RWPE2 (cell line): ENCODE measurements at regions not wholly inside any gene's neighbourhood (a gene's known extent, or its start where the extent isn't known, plus 50 kb on each side); places are given as distances from the start of the nearest gene placed in this dataset.

Experiments used
- ATAC-seq: fragments of 200-7000 bp; cut with Tn5 transposase; 3 replicates; pipeline ENCODE4 v1.9.1; 2021; ENCODE audit warnings: low read depth
- DNase-seq: peaks from one replicate; pipeline ENCODE4 v3.0.0-alpha.2; 2020; ENCODE audit warnings: low spot score
- H3K27ac ChIP-seq: fragments of 450-650 bp; 2 replicates; pipeline ENCODE4 v1.5.1; 2017; ENCODE audit warnings: mild to moderate bottlenecking; ENCODE audit not compliant: poor library complexity, severe bottlenecking
- H3K27me3 ChIP-seq: fragments of 250-450 bp; sonication (Bioruptor Pico); 2 replicates; pipeline ENCODE4 v1.5.1; 2021; ENCODE audit warnings: mild to moderate bottlenecking, moderate library complexity; ENCODE audit not compliant: insufficient read depth, poor library complexity, severe bottlenecking
- H3K36me3 ChIP-seq: fragments of 250-450 bp; sonication (Bioruptor Pico); 2 replicates; pipeline ENCODE4 v1.5.1; 2020; ENCODE audit warnings: low read depth, mild to moderate bottlenecking, moderate library complexity
- H3K4me1 ChIP-seq: fragments of 250-450 bp; sonication (Bioruptor Pico); 2 replicates; pipeline ENCODE4 v1.5.1; 2021; ENCODE audit warnings: mild to moderate bottlenecking, moderate library complexity; ENCODE audit not compliant: insufficient read depth, poor library complexity, severe bottlenecking
- H3K4me3 ChIP-seq: fragments of 250-450 bp; sonication (Bioruptor Pico); 2 replicates; pipeline ENCODE4 v1.5.1; 2021; ENCODE audit warnings: mild to moderate bottlenecking, moderate library complexity; ENCODE audit not compliant: severe bottlenecking
- H3K9me3 ChIP-seq: fragments of 250-450 bp; sonication (Bioruptor Pico); 2 replicates; pipeline ENCODE4 v1.5.1; 2021; ENCODE audit warnings: mild to moderate bottlenecking, moderate library complexity; ENCODE audit not compliant: severe bottlenecking
- CTCF ChIP-seq: fragments of 450-650 bp; IDR thresholded peaks from one replicate; pipeline ENCODE4 v1.5.1; 2017; ENCODE audit warnings: mild to moderate bottlenecking, moderate library complexity; ENCODE audit not compliant: poor library complexity, severe bottlenecking

- ATAC-seq (no peak), DNase-seq (no peak)
- no peak for TF ChIP-seq CTCF
- H3K4me3 ChIP-seq, result no peak overlapping the region
- no peaks in the 10 kb centered on the region for H3K27me3 ChIP-seq
- H3K4me1 ChIP-seq, result no peaks in the 10 kb centered on the region
- no peaks in the 10 kb centered on the region for H3K9me3 ChIP-seq
- H3K27ac ChIP-seq, result no peak overlapping the region
- no peaks in the 10 kb centered on the region for H3K36me3 ChIP-seq
Measured at GRCh38 chr12:107553211-107553765, 132.3 kb upstream of the PWP1 start.

- ATAC-seq, result no peak
- Histone ChIP-seq H3K4me1 (peaks cover 2% of the 10 kb centered on the region), H3K27me3 (no peaks in the 10 kb centered on the region), H3K27ac (no peak overlapping the region), H3K36me3 (no peaks in the 10 kb centered on the region), H3K4me3 (no peak overlapping the region), H3K9me3 (no peaks in the 10 kb centered on the region)
- DNase-seq, result no peak
- TF ChIP-seq CTCF, result no peak
Measured at GRCh38 chr12:107554941-107555340, 130.7 kb upstream of the PWP1 start.

- no peak overlapping the region for H3K4me3 ChIP-seq
- no peaks in the 10 kb centered on the region for H3K9me3 ChIP-seq
- H3K27ac ChIP-seq, result no peak overlapping the region
- ATAC-seq (no peak), DNase-seq (no peak)
- no peaks in the 10 kb centered on the region for H3K36me3 ChIP-seq
- H3K4me1 ChIP-seq, result peaks cover 14% of the 10 kb centered on the region
- H3K27me3 ChIP-seq, result no peaks in the 10 kb centered on the region
- no peak for TF ChIP-seq CTCF
Measured at GRCh38 chr12:107557026-107557425, 128.6 kb upstream of the PWP1 start.

GRCh38 chr12:107557589-107558100, 128.0 kb upstream of the PWP1 start:
- no peaks in the 10 kb centered on the region for H3K27me3 ChIP-seq
- H3K36me3 ChIP-seq, result no peaks in the 10 kb centered on the region
- H3K4me3 ChIP-seq, result no peak overlapping the region
- TF ChIP-seq CTCF, result no peak
- H3K27ac ChIP-seq, result no peak overlapping the region
- peaks cover 14% of the 10 kb centered on the region for H3K4me1 ChIP-seq
- ATAC-seq, result no peak
- no peak for DNase-seq
- no peaks in the 10 kb centered on the region for H3K9me3 ChIP-seq

- Histone ChIP-seq H3K36me3 (no peaks in the 10 kb centered on the region), H3K4me1 (peaks cover 14% of the 10 kb centered on the region), H3K4me3 (no peak overlapping the region), H3K27ac (no peak overlapping the region), H3K27me3 (no peaks in the 10 kb centered on the region), H3K9me3 (no peaks in the 10 kb centered on the region)
- no peak for DNase-seq
- no peak for TF ChIP-seq CTCF
- ATAC-seq, result no peak
Measured at GRCh38 chr12:107558141-107558815, 127.3 kb upstream of the PWP1 start.
